GM12891 (cell line): ENCODE measurements at regions not wholly inside any gene's neighbourhood (a gene's known extent, or its start where the extent isn't known, plus 50 kb on each side); places are given as distances from the start of the nearest gene placed in this dataset.

ENCODE experiments used
- POLR2AphosphoS5 ChIP-seq: IDR thresholded peaks from 2 replicates; pipeline ENCODE4 v1.6.1; 2011; ENCODE audit warnings: low read depth, low read length, control low read depth
- TAF1 ChIP-seq: IDR thresholded peaks from 2 replicates; pipeline ENCODE4 v1.6.1; 2011; ENCODE audit warnings: low read depth, low read length, control low read depth

DNA sequence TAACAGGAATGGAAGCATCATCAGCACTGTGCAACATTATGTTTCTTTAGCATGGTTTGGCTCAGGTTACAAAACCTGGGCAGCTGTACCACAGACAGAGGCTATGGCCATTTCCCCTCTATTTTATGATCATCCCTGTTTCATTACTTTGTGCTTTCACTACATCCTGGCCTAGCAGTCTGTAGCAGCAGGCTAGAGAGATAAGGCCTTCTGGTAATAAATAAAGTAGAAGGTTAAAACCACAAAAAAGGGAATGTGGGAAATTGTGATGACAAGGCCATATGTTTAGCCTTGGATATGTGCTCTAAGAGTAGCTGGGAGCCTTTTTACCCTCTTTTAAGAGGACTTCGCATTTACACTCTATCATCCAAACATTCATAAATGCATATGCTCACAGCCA is 266.2 kb upstream of the PHF14 start:
- TF ChIP-seq POLR2AphosphoS5 (no peak), TAF1 (no peak)
